22Rv1 (cell line): ENCODE measurements at regions not wholly inside any gene's neighbourhood (a gene's known extent, or its start where the extent isn't known, plus 50 kb on each side); places are given as distances from the start of the nearest gene placed in this dataset.

ENCODE experiments used
- H3K27ac ChIP-seq: fragments of 450-650 bp; 2 replicates; pipeline ENCODE4 v1.5.1; 2017
- ZFX ChIP-seq: fragments of 450-650 bp; IDR thresholded peaks from 2 replicates; pipeline ENCODE4 v1.6.1; 2017; ENCODE audit warnings: antibody characterized with exemption, borderline replicate concordance
- TF ChIP-seq, protein P1 (sequence below): fragments of 450-650 bp; IDR thresholded peaks from 2 replicates; pipeline ENCODE4 v1.5.1; 2017; ENCODE audit warnings: mild to moderate bottlenecking

- TF ChIP-seq ZFX: no peak
- TF ChIP-seq, protein P1, sequence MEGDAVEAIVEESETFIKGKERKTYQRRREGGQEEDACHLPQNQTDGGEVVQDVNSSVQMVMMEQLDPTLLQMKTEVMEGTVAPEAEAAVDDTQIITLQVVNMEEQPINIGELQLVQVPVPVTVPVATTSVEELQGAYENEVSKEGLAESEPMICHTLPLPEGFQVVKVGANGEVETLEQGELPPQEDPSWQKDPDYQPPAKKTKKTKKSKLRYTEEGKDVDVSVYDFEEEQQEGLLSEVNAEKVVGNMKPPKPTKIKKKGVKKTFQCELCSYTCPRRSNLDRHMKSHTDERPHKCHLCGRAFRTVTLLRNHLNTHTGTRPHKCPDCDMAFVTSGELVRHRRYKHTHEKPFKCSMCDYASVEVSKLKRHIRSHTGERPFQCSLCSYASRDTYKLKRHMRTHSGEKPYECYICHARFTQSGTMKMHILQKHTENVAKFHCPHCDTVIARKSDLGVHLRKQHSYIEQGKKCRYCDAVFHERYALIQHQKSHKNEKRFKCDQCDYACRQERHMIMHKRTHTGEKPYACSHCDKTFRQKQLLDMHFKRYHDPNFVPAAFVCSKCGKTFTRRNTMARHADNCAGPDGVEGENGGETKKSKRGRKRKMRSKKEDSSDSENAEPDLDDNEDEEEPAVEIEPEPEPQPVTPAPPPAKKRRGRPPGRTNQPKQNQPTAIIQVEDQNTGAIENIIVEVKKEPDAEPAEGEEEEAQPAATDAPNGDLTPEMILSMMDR: no peak
- no peak overlapping the region for H3K27ac ChIP-seq
Observed at GRCh38 chr18:77866351-77866750, 616.7 kb downstream of the GALR1 start.

- TF ChIP-seq, protein P1: no peak
- no peak for TF ChIP-seq ZFX
- H3K27ac ChIP-seq: no peak overlapping the region
Observed at GRCh38 chr18:77870199-77870598, 620.6 kb downstream of the GALR1 start.

- TF ChIP-seq, protein P1: no peak
- no peak for TF ChIP-seq ZFX
- H3K27ac ChIP-seq: no peak overlapping the region
Observed at GRCh38 chr18:77870894-77871293, 621.2 kb downstream of the GALR1 start.

- no peak for TF ChIP-seq ZFX
- TF ChIP-seq, protein P1: no peak
- H3K27ac ChIP-seq: no peak overlapping the region
Observed at GRCh38 chr18:77872166-77872565, 622.5 kb downstream of the GALR1 start.

- H3K27ac ChIP-seq: no peak overlapping the region
- TF ChIP-seq, protein P1: no peak
- TF ChIP-seq ZFX: no peak
Observed at GRCh38 chr18:77876319-77876865, 626.7 kb downstream of the GALR1 start.

- TF ChIP-seq, protein P1: no peak
- no peak for TF ChIP-seq ZFX
Observed at GRCh38 chr18:77879829-77880228, 630.2 kb downstream of the GALR1 start.

GRCh38 chr18:77884454-77884853, 634.8 kb downstream of the GALR1 start:
- no peak overlapping the region for H3K27ac ChIP-seq
- TF ChIP-seq, protein P1: no peak
- TF ChIP-seq ZFX: no peak

More at GRCh38 chr18:77879829-77880228, 630.2 kb downstream of the GALR1 start:
- no peak overlapping the region for H3K27ac ChIP-seq
